KMS-11 (cell line): ENCODE measurements at regions not wholly inside any gene's neighbourhood (a gene's known extent, or its start where the extent isn't known, plus 50 kb on each side); places are given as distances from the start of the nearest gene placed in this dataset.

Source experiments
- H2AFZ ChIP-seq: fragments of 200-600 bp; sonication (generic); 2 replicates; pipeline ENCODE4 v1.6.1; 2016; ENCODE audit warnings: antibody characterized with exemption, mixed run types, low read depth
- H3K27ac ChIP-seq: fragments of 200-600 bp; sonication (generic); 2 replicates; pipeline ENCODE4 v1.6.1; 2016; ENCODE audit warnings: mild to moderate bottlenecking, mixed run types
- H3K27me3 ChIP-seq: fragments of 200-600 bp; sonication (generic); 2 replicates; pipeline ENCODE4 v1.6.1; 2017; ENCODE audit warnings: mild to moderate bottlenecking, low read depth, mixed run types, moderate library complexity; ENCODE audit not compliant: insufficient read depth
- H3K36me3 ChIP-seq: fragments of 200-600 bp; sonication (generic); 2 replicates; pipeline ENCODE4 v1.6.1; 2017; ENCODE audit warnings: mild to moderate bottlenecking, mixed run types; ENCODE audit not compliant: insufficient read depth
- H3K4me1 ChIP-seq: fragments of 200-600 bp; sonication (generic); 2 replicates; pipeline ENCODE4 v1.6.1; 2016; ENCODE audit warnings: mild to moderate bottlenecking, low read depth, mixed run types; ENCODE audit not compliant: poor library complexity, severe bottlenecking
- H3K4me2 ChIP-seq: fragments of 200-600 bp; sonication (generic); 2 replicates; pipeline ENCODE4 v1.7.0; 2016; ENCODE audit warnings: mild to moderate bottlenecking, mixed run types
- H3K4me3 ChIP-seq: fragments of 200-600 bp; sonication (generic); IDR thresholded peaks from 2 replicates; pipeline ENCODE4 v1.6.1; 2017; ENCODE audit warnings: low read depth, low read length, mixed read lengths; ENCODE audit not compliant: insufficient read depth
- H3K79me2 ChIP-seq: fragments of 200-600 bp; sonication (generic); 2 replicates; pipeline ENCODE4 v1.6.1; 2016; ENCODE audit warnings: low read depth, mixed run types; ENCODE audit not compliant: insufficient read depth
- H3K9ac ChIP-seq: fragments of 200-600 bp; sonication (generic); 2 replicates; pipeline ENCODE4 v1.6.1; 2016; ENCODE audit warnings: mild to moderate bottlenecking, mixed run types
- H4K20me1 ChIP-seq: fragments of 200-600 bp; sonication (generic); 2 replicates; pipeline ENCODE4 v1.6.1; 2016; ENCODE audit warnings: mild to moderate bottlenecking, mixed run types; ENCODE audit not compliant: insufficient read depth
- TF ChIP-seq, protein P1 (sequence below): fragments of 200-600 bp; sonication (generic); conservative IDR thresholded peaks from 2 replicates; pipeline ENCODE4 v1.6.1; 2017; ENCODE audit warnings: low read depth, mild to moderate bottlenecking, antibody characterized with exemption, low read length, moderate library complexity, mixed read lengths

GRCh38 chr6:40849546-40849945 is 189.5 kb downstream of the UNC5CL start:
- H3K9ac ChIP-seq, result no peak overlapping the region
- H2AFZ ChIP-seq, result no peak overlapping the region
- H3K79me2 ChIP-seq, result no peaks in the 10 kb centered on the region
- H3K36me3 ChIP-seq, result no peaks in the 10 kb centered on the region
- H4K20me1 ChIP-seq, result no peaks in the 10 kb centered on the region
- no peak overlapping the region for H3K27ac ChIP-seq
- H3K4me2 ChIP-seq, result no peak overlapping the region
- no peaks in the 10 kb centered on the region for H3K27me3 ChIP-seq
- H3K4me3 ChIP-seq, result no peak overlapping the region
- H3K4me1 ChIP-seq, result no peaks in the 10 kb centered on the region
- TF ChIP-seq, protein P1, sequence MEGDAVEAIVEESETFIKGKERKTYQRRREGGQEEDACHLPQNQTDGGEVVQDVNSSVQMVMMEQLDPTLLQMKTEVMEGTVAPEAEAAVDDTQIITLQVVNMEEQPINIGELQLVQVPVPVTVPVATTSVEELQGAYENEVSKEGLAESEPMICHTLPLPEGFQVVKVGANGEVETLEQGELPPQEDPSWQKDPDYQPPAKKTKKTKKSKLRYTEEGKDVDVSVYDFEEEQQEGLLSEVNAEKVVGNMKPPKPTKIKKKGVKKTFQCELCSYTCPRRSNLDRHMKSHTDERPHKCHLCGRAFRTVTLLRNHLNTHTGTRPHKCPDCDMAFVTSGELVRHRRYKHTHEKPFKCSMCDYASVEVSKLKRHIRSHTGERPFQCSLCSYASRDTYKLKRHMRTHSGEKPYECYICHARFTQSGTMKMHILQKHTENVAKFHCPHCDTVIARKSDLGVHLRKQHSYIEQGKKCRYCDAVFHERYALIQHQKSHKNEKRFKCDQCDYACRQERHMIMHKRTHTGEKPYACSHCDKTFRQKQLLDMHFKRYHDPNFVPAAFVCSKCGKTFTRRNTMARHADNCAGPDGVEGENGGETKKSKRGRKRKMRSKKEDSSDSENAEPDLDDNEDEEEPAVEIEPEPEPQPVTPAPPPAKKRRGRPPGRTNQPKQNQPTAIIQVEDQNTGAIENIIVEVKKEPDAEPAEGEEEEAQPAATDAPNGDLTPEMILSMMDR, result no peak

- Histone ChIP-seq H3K9ac (no peak overlapping the region), H3K4me3 (no peak overlapping the region), H3K79me2 (no peaks in the 10 kb centered on the region), H3K4me2 (no peak overlapping the region), H3K36me3 (no peaks in the 10 kb centered on the region), H3K4me1 (no peaks in the 10 kb centered on the region), H4K20me1 (no peaks in the 10 kb centered on the region), H3K27me3 (no peaks in the 10 kb centered on the region), H2AFZ (no peak overlapping the region), H3K27ac (no peak overlapping the region)
- TF ChIP-seq, protein P1, result no peak
These were observed 190.0 kb downstream of the UNC5CL start for GRCh38 chr6:40848868-40849514.

DNA sequence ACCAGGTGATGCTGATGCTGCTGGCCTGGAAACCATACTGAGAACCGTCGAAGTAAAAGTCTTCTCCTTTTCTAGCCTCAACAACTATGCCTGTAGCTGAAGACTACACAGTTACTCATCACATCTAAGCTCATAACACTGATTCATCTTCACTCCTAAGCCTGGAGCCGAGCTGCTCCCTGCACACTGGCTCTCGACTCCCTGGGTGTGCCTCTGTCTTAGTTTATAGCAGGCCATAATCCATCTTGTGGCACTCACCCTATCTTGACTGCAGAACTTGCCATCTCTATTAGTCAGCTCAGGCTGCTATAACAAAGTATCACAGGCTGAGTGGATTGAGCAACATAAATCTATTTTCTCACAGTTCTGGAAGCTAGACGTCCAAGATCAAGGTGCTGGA is 191.0 kb downstream of the UNC5CL start:
- Histone ChIP-seq H3K27me3 (no peaks in the 10 kb centered on the region), H3K4me2 (no peak overlapping the region), H3K27ac (no peak overlapping the region), H3K9ac (no peak overlapping the region), H4K20me1 (no peaks in the 10 kb centered on the region), H2AFZ (no peak overlapping the region), H3K4me3 (no peak overlapping the region), H3K36me3 (no peaks in the 10 kb centered on the region), H3K4me1 (no peaks in the 10 kb centered on the region), H3K79me2 (no peaks in the 10 kb centered on the region)
- TF ChIP-seq, protein P1, result no peak

DNA sequence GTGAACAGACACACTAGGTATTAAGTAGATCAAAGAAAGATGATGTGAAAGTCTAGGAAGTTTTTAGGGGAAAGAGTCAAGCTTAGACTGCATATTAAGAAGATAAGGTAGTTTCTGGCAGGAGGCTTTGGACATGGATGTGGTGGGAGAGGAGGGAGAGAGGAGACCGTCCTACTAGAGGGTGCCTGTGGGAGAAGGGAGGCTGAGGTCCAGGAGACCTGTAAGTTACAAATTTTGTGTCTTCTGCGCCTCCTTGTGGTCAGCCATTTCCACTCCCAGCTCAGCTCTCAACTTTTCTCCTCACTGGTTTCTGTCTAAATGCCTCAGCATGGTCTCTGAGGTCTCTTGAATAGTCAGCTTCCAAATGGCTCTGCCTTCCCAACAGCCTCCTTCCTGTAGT is 193.5 kb downstream of the UNC5CL start:
- no peaks in the 10 kb centered on the region for H4K20me1 ChIP-seq
- H3K27me3 ChIP-seq, result no peaks in the 10 kb centered on the region
- H3K79me2 ChIP-seq, result no peaks in the 10 kb centered on the region
- no peak overlapping the region for H3K4me3 ChIP-seq
- H3K9ac ChIP-seq, result no peak overlapping the region
- no peaks in the 10 kb centered on the region for H3K4me1 ChIP-seq
- no peak overlapping the region for H3K27ac ChIP-seq
- TF ChIP-seq, protein P1, result peak; percentile 48
- H2AFZ ChIP-seq, result no peak overlapping the region
- no peak overlapping the region for H3K4me2 ChIP-seq
- no peaks in the 10 kb centered on the region for H3K36me3 ChIP-seq
